ENCODE measurements at regions not wholly inside any gene's neighbourhood (a gene's known extent, or its start where the extent isn't known, plus 50 kb on each side); places are given as distances from the start of the nearest gene placed in this dataset.

DNA sequence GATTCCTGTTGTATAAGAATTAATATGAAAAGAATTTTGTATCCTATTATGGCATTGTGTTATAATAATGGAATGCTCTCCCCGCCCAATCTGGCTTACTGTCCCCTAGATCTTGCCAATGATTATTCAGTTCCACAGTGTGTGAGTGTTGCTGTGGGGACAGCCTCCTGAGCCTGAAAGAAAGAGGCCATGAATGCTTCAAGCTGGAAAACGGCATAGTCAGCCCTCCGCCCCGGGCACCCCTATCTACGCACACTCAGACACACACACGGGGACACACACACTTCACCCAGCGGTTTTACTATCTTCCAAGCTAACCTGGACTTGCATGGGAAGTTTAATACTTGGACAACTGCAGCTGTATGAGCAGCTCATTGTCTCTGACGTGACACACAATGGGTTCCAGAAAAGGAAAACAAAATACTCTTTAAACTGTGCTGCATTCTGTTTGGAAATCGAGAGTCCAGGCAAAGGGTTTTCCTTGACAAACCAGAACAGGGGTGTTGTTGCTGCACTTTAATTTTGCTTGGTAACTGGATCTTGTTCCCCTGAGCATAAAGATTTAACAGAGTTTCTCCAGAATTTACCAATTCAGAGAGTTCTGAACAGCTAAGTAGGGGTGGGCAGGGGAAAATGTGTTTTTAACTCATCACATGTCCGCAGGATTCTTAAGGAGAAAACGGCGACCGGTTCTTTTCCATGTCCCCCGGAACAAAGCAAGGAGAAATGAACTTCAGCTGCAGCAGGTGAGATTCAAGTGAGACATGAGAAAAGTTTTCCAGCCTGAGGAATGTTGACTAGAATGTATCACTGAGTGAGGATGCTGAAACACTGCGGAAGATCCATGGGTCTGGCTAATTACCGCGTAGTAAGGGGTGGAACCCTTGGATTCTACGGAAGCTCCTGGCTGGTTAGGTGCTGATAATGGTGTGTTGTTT lies 472.9 kb downstream of the FOXO1 start:
- H3K27ac Mint-ChIP-seq: no peak overlapping the region
- no peaks in the 10 kb centered on the region for H3K9me3 Mint-ChIP-seq
- ChIA-PET POLR2A (no interaction called here), CTCF (no interaction called here)
- no peaks in the 10 kb centered on the region for H3K27me3 Mint-ChIP-seq (ENCODE audit: low read depth)
- DNase-seq (ENCODE audit: low spot score) (no peak), ATAC-seq (no peak)
- TF ChIP-seq ZNF121 (CRISPR knock-in tag; IDR thresholded peaks at IDR 0.05) (no peak), ZNF416 (CRISPR knock-in tag; IDR thresholded peaks at IDR 0.05) (no peak), ZNF671 (CRISPR knock-in tag; IDR thresholded peaks at IDR 0.05) (no peak), FOXK1 (CRISPR knock-in tag; IDR thresholded peaks at IDR 0.05) (no peak), CREM (CRISPR knock-in tag; IDR thresholded peaks at IDR 0.05) (no peak), JUN (CRISPR knock-in tag; IDR thresholded peaks at IDR 0.05) (no peak), ZNF138 (CRISPR knock-in tag; conservative IDR thresholded peaks at IDR 0.05) (no peak), FOXJ3 (CRISPR knock-in tag; IDR thresholded peaks at IDR 0.05; ENCODE audit: borderline replicate concordance) (no peak), OVOL2 (CRISPR knock-in tag; IDR thresholded peaks at IDR 0.05; ENCODE audit: borderline replicate concordance) (no peak), ZNF317 (CRISPR knock-in tag; IDR thresholded peaks at IDR 0.05; ENCODE audit: borderline replicate concordance, low read depth) (no peak), RELA (CRISPR knock-in tag; IDR thresholded peaks at IDR 0.05; ENCODE audit: borderline replicate concordance) (no peak), HMGA2 (CRISPR knock-in tag; IDR thresholded peaks at IDR 0.05) (no peak), NFATC4 (CRISPR knock-in tag; IDR thresholded peaks at IDR 0.05) (no peak)
- TF ChIP-seq, protein P1, sequence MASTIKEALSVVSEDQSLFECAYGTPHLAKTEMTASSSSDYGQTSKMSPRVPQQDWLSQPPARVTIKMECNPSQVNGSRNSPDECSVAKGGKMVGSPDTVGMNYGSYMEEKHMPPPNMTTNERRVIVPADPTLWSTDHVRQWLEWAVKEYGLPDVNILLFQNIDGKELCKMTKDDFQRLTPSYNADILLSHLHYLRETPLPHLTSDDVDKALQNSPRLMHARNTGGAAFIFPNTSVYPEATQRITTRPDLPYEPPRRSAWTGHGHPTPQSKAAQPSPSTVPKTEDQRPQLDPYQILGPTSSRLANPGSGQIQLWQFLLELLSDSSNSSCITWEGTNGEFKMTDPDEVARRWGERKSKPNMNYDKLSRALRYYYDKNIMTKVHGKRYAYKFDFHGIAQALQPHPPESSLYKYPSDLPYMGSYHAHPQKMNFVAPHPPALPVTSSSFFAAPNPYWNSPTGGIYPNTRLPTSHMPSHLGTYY (CRISPR knock-in tag; IDR thresholded peaks at IDR 0.05): no peak
- TF ChIP-seq, protein P2, sequence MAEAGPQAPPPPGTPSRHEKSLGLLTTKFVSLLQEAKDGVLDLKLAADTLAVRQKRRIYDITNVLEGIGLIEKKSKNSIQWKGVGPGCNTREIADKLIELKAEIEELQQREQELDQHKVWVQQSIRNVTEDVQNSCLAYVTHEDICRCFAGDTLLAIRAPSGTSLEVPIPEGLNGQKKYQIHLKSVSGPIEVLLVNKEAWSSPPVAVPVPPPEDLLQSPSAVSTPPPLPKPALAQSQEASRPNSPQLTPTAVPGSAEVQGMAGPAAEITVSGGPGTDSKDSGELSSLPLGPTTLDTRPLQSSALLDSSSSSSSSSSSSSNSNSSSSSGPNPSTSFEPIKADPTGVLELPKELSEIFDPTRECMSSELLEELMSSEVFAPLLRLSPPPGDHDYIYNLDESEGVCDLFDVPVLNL (CRISPR knock-in tag; IDR thresholded peaks at IDR 0.05; ENCODE audit: borderline replicate concordance, low read depth): no peak
- TF ChIP-seq, protein P3, sequence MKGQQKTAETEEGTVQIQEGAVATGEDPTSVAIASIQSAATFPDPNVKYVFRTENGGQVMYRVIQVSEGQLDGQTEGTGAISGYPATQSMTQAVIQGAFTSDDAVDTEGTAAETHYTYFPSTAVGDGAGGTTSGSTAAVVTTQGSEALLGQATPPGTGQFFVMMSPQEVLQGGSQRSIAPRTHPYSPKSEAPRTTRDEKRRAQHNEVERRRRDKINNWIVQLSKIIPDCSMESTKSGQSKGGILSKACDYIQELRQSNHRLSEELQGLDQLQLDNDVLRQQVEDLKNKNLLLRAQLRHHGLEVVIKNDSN (CRISPR knock-in tag; IDR thresholded peaks at IDR 0.05): no peak
- TF ChIP-seq, protein P4, sequence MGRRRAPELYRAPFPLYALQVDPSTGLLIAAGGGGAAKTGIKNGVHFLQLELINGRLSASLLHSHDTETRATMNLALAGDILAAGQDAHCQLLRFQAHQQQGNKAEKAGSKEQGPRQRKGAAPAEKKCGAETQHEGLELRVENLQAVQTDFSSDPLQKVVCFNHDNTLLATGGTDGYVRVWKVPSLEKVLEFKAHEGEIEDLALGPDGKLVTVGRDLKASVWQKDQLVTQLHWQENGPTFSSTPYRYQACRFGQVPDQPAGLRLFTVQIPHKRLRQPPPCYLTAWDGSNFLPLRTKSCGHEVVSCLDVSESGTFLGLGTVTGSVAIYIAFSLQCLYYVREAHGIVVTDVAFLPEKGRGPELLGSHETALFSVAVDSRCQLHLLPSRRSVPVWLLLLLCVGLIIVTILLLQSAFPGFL (CRISPR knock-in tag; IDR thresholded peaks at IDR 0.05; ENCODE audit: borderline replicate concordance): no peak
- TF ChIP-seq, protein P5, sequence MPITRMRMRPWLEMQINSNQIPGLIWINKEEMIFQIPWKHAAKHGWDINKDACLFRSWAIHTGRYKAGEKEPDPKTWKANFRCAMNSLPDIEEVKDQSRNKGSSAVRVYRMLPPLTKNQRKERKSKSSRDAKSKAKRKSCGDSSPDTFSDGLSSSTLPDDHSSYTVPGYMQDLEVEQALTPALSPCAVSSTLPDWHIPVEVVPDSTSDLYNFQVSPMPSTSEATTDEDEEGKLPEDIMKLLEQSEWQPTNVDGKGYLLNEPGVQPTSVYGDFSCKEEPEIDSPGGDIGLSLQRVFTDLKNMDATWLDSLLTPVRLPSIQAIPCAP (CRISPR knock-in tag; IDR thresholded peaks at IDR 0.05): no peak
- TF ChIP-seq, protein P6, sequence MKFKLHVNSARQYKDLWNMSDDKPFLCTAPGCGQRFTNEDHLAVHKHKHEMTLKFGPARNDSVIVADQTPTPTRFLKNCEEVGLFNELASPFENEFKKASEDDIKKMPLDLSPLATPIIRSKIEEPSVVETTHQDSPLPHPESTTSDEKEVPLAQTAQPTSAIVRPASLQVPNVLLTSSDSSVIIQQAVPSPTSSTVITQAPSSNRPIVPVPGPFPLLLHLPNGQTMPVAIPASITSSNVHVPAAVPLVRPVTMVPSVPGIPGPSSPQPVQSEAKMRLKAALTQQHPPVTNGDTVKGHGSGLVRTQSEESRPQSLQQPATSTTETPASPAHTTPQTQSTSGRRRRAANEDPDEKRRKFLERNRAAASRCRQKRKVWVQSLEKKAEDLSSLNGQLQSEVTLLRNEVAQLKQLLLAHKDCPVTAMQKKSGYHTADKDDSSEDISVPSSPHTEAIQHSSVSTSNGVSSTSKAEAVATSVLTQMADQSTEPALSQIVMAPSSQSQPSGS (CRISPR knock-in tag; IDR thresholded peaks at IDR 0.05; ENCODE audit: borderline replicate concordance, low read depth): no peak
- no peak overlapping the region for H3K4me3 Mint-ChIP-seq
- no peaks in the 10 kb centered on the region for H3K36me3 Mint-ChIP-seq
- peaks cover 15% of the 10 kb centered on the region for H3K4me1 Mint-ChIP-seq
